ENCODE measurements at regions not wholly inside any gene's neighbourhood (a gene's known extent, or its start where the extent isn't known, plus 50 kb on each side); places are given as distances from the start of the nearest gene placed in this dataset.

DNA sequence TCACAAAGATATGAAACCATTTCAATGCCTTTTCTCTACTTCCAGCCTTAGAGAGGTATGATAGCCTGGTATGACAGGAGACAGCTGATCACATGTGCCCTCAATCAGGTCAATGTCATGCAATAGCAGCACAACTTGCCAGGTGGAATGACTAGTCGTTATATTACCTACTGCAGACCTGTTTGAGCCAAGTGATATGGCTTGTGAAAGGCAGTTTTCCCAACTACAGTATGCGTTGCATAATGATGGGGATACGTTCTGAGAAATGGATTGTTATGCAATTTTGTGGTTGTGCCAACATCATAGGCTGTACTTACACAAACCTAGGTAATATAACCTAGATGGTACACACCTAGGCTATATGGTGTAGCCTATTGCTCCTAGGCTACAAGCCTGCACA, 262.8 kb downstream of the ICOS start:
- TF ChIP-seq, protein P1, sequence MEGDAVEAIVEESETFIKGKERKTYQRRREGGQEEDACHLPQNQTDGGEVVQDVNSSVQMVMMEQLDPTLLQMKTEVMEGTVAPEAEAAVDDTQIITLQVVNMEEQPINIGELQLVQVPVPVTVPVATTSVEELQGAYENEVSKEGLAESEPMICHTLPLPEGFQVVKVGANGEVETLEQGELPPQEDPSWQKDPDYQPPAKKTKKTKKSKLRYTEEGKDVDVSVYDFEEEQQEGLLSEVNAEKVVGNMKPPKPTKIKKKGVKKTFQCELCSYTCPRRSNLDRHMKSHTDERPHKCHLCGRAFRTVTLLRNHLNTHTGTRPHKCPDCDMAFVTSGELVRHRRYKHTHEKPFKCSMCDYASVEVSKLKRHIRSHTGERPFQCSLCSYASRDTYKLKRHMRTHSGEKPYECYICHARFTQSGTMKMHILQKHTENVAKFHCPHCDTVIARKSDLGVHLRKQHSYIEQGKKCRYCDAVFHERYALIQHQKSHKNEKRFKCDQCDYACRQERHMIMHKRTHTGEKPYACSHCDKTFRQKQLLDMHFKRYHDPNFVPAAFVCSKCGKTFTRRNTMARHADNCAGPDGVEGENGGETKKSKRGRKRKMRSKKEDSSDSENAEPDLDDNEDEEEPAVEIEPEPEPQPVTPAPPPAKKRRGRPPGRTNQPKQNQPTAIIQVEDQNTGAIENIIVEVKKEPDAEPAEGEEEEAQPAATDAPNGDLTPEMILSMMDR (conservative IDR thresholded peaks at IDR 0.05 in 1 of 2, IDR thresholded peaks at IDR 0.05 in 1 of 2; ENCODE audit: low read depth in 1 of 2, low read length in 2 of 2) = no peak
- no peak for TF ChIP-seq EZH2 (IDR thresholded peaks at IDR 0.05; ENCODE audit: low read length, missing control alignments)
